Activated naive CD4-positive, alpha-beta T cell treated with anti-CD3 and anti-CD28 coated beads, Interleukin-2, amount 10 ng/mL, durations not matched to agents 7 days and 5 days (primary cell): ENCODE measurements at regions not wholly inside any gene's neighbourhood (a gene's known extent, or its start where the extent isn't known, plus 50 kb on each side); places are given as distances from the start of the nearest gene placed in this dataset.

Source experiments
- CTCF ChIA-PET: fragments of 350-600 bp; sonication (Branson Sonifier 250); formaldehyde crosslinking; loops from one replicate; lab custom pipeline; 2021; ENCODE audit warnings: antibody characterized with exemption; lab: Charles Lee
- DNase-seq: peaks from one replicate; pipeline ENCODE4 v3.0.0-alpha.2; 2020
- H3K27ac Mint-ChIP-seq: one replicate; pipeline ENCODE4 v1.8.0; 2021; ENCODE audit warnings: mild to moderate bottlenecking, moderate library complexity, mixed read lengths
- H3K27me3 Mint-ChIP-seq: one replicate; pipeline ENCODE4 v1.8.0; 2021; ENCODE audit warnings: mild to moderate bottlenecking, mixed read lengths
- H3K36me3 Mint-ChIP-seq: one replicate; pipeline ENCODE4 v1.8.0; 2021; ENCODE audit warnings: mixed read lengths
- H3K4me1 Mint-ChIP-seq: one replicate; pipeline ENCODE4 v1.8.0; 2021; ENCODE audit warnings: mixed read lengths
- H3K4me3 Mint-ChIP-seq: one replicate; pipeline ENCODE4 v1.8.0; 2021; ENCODE audit warnings: mild to moderate bottlenecking, moderate library complexity, mixed read lengths
- H3K9me3 Mint-ChIP-seq: one replicate; pipeline ENCODE4 v1.8.0; 2021; ENCODE audit warnings: mixed read lengths

DNA sequence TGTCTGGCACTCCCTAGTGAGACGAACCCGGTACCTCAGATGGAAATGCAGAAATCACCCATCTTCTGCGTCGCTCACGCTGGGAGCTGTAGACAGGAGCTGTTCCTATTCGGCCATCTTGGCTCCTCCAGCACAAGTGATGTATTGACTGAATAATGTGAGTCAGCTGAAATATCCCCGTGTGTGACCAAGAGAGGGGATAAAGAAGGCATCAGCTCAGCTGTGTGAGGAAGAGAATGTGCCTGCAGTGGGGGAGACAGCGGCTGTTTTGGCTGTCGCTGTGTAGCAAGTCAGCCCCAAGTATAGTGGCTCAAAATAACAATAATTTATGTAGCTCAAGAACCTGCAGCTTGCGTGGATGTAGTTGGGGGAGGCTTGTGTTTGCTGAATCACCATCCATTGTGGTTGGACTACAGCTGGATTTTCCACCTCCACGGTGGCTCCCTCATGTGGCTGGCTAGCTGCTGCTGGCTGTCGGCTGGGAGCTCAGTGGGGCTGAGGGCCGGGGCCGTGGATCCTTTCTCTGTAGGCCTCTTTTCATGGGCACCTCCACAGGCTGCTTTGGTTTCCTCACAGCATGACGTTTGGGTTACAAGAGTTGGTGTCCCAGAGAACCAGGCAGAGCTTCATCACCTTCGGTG lies 434.5 kb downstream of the CCSER2 start:
- no peaks in the 10 kb centered on the region for H3K4me1 Mint-ChIP-seq
- no peaks in the 10 kb centered on the region for H3K27me3 Mint-ChIP-seq
- no peak overlapping the region for H3K27ac Mint-ChIP-seq
- no peaks in the 10 kb centered on the region for H3K36me3 Mint-ChIP-seq
- H3K9me3 Mint-ChIP-seq: no peaks in the 10 kb centered on the region
- CTCF ChIA-PET: no interaction called here
- H3K4me3 Mint-ChIP-seq: no peak overlapping the region
- DNase-seq: no peak

DNA sequence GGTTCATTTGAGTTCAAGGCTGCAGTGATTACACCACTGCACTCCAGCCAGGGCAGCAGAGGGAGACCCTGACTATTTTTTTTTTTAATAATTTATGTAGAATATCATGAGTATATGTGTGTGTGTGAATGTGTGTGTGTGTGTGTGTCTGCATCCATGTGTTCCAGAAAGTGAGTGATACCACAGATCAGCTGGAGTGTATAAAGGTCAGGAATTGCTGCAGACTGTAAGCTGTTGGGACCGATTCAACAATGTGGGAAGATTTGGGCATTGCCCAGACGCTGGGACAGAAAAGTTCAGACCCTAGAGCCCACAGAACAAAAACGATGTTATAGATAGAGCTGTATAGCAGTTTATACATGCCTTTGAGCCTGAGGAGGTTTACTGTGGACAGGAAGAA lies 435.6 kb downstream of the CCSER2 start:
- DNase-seq: no peak
- no peaks in the 10 kb centered on the region for H3K9me3 Mint-ChIP-seq
- H3K4me3 Mint-ChIP-seq: no peak overlapping the region
- H3K27ac Mint-ChIP-seq: no peak overlapping the region
- no peaks in the 10 kb centered on the region for H3K36me3 Mint-ChIP-seq
- CTCF ChIA-PET: no interaction called here
- H3K4me1 Mint-ChIP-seq: no peaks in the 10 kb centered on the region
- H3K27me3 Mint-ChIP-seq: no peaks in the 10 kb centered on the region

DNA sequence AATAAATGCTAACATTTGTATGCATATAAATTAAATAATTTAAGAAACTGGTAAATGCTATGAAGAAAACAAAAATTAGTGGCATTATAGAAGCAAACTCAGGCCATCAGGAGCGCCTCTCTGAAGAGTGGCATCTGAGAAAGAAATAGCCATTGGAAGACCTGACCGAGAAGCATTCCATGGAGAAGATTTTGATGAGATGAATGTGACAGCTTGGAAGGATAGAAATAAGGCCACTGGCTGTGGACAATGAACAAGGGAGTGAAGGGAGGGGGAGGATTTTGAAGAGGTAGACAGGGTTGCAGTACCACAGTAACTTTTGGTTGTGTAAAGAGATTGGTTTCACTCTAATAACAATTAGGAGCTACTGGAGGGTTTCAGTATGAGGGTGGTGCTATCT lies 436.7 kb downstream of the CCSER2 start:
- CTCF ChIA-PET: no interaction called here
- no peaks in the 10 kb centered on the region for H3K27me3 Mint-ChIP-seq
- no peak overlapping the region for H3K27ac Mint-ChIP-seq
- DNase-seq: no peak
- no peaks in the 10 kb centered on the region for H3K9me3 Mint-ChIP-seq
- no peak overlapping the region for H3K4me3 Mint-ChIP-seq
- no peaks in the 10 kb centered on the region for H3K36me3 Mint-ChIP-seq
- no peaks in the 10 kb centered on the region for H3K4me1 Mint-ChIP-seq

DNA sequence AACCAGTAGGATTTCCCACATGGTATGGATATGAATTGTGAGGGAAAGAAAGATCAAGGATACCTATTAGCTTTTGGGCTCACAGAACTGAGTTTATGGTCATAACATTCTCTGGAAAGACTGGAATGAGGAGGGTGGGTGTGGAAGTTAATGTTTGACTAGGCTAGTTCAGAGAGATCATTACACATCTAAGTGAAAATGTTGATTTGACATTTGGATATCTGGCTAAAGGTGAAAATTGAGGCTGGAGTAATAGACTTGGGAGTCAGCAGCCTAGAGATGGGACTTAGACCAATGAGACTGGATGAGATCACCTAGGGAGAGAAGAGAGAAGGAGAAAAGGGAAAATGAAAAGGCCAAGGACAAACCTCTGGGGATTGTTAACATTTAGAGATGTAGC lies 437.3 kb downstream of the CCSER2 start:
- Mint-ChIP-seq H3K36me3 (no peaks in the 10 kb centered on the region), H3K27me3 (no peaks in the 10 kb centered on the region), H3K27ac (no peak overlapping the region), H3K9me3 (no peaks in the 10 kb centered on the region), H3K4me1 (no peaks in the 10 kb centered on the region), H3K4me3 (no peak overlapping the region)
- CTCF ChIA-PET: no interaction called here
- no peak for DNase-seq

DNA sequence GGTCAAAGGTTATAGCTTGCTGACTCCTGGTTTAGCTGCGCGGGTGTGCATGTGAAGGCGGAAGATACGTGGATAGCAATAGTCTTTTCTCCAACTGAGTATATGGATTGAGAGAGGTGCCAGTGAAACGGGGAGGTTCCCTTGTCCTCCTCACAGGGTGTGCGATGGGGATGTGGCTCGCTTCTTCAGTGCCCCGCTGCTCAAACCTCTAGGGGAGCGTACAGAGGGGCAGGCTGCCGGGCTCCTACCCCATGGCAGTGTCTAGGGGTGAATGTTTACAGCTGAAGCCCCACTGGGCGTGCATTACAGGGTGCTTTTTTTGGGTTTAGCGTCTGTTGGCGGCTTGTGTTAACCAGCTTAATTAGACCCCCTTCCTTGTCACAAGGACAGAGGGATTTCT lies 438.5 kb downstream of the CCSER2 start:
- Mint-ChIP-seq H3K4me1 (no peaks in the 10 kb centered on the region), H3K36me3 (no peaks in the 10 kb centered on the region), H3K27ac (no peak overlapping the region), H3K9me3 (no peaks in the 10 kb centered on the region), H3K27me3 (no peaks in the 10 kb centered on the region), H3K4me3 (no peak overlapping the region)
- CTCF ChIA-PET: no interaction called here
- DNase-seq: no peak

DNA sequence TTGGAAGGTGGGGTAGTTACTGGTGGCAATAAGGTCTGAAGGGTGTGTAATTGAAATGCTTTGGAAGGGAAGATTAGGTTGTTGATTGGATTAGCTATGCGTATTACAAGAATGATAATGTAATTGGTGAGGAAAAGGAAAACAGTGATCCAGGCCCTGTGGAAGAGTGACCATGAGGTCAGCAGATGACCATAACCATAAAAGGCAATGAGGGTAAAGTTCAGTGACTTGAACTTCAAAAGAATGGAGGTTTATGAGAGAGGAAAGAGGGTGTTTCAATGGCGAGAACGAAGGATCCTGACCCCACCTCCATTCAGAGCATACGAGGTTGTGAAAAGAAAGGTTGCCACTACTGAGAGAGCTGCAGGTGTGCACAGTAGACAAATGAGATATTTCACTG lies 439.7 kb downstream of the CCSER2 start:
- H3K27me3 Mint-ChIP-seq: no peaks in the 10 kb centered on the region

DNA sequence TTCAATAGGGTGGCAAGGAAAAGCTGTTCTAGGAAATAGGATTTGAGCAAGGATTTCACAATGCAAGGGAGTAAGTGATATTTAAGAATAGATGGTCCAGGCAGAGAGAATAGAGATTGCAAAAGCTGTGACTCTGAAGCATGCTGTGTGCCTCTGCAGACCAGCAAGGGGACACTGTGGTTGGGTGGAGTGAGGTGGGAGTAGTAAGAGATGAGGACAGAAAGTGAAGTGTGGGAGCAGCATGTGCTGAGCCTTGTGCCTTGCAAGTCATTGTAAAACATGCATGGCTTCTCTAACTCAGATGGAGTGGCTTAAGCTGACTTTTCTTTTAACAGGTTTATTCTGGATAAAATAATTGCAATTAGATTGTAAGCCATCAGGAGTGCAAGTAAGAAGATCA lies 442.4 kb downstream of the CCSER2 start:
- Mint-ChIP-seq H3K9me3 (no peaks in the 10 kb centered on the region), H3K4me1 (no peaks in the 10 kb centered on the region), H3K36me3 (no peaks in the 10 kb centered on the region), H3K27me3 (no peaks in the 10 kb centered on the region), H3K4me3 (no peak overlapping the region), H3K27ac (no peak overlapping the region)
- no peak for DNase-seq
- CTCF ChIA-PET: no interaction called here

More for the DNA sequence above, 439.7 kb downstream of the CCSER2 start:
- CTCF ChIA-PET: no interaction called here
- Mint-ChIP-seq H3K27ac (no peak overlapping the region), H3K9me3 (no peaks in the 10 kb centered on the region), H3K4me3 (no peak overlapping the region), H3K36me3 (no peaks in the 10 kb centered on the region), H3K4me1 (no peaks in the 10 kb centered on the region)
- DNase-seq: no peak

DNA sequence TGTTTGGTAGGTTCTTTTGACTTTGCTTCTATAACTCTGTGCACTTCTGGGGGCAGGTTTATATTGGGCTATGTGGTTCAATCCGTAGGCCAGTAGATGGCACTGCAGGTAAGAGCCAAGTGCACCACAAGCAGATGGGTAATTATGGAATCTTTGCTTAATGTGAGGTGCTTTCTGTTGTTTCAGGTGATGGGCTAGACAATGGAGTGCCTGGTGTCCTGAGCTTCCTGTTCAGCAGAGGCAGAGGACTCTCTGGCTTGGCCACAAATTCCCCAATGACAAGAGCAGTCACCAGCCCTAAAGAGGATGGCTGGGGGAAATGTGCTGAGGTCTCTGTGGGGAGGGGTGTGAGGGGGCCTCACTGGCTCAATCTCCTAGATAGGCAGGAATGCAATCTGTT lies 455.0 kb downstream of the CCSER2 start:
- DNase-seq: no peak

DNA sequence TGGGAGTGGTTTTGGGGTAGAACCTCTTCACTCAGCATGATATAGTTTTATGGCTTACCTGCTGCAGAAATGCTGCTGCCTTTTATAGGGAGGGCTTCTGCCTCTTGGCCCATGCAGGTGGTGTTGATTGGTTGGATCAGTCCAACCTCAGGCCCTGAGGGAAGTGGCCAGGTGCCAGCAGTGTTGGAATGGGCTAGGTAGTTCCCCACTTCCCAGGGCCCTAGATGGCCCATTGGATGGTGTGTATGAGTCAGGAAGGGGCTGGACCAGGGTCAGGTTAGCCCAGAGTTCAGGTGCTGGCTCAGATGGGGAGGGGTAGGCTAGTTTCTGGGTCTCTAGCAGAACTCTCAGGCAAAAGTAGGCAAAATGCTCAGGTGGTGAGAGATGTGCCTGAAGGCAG lies 455.5 kb downstream of the CCSER2 start:
- H3K4me1 Mint-ChIP-seq: no peaks in the 10 kb centered on the region
- CTCF ChIA-PET: interaction anchor here (0.6 to 1.5 kb wide), 2 partner anchors 36 to 226 kb away, joined by 3 read pairs; no protein-coding TSS in a partner anchor
- no peak for DNase-seq

More for the DNA sequence above, 455.0 kb downstream of the CCSER2 start:
- Mint-ChIP-seq H3K27me3 (peaks cover 3% of the 10 kb centered on the region), H3K36me3 (no peaks in the 10 kb centered on the region), H3K9me3 (no peaks in the 10 kb centered on the region), H3K27ac (no peak overlapping the region), H3K4me3 (no peak overlapping the region), H3K4me1 (no peaks in the 10 kb centered on the region)
- CTCF ChIA-PET: interaction anchor here (0.6 to 1.5 kb wide), 2 partner anchors 37 to 226 kb away, joined by 3 read pairs; no protein-coding TSS in a partner anchor

DNA sequence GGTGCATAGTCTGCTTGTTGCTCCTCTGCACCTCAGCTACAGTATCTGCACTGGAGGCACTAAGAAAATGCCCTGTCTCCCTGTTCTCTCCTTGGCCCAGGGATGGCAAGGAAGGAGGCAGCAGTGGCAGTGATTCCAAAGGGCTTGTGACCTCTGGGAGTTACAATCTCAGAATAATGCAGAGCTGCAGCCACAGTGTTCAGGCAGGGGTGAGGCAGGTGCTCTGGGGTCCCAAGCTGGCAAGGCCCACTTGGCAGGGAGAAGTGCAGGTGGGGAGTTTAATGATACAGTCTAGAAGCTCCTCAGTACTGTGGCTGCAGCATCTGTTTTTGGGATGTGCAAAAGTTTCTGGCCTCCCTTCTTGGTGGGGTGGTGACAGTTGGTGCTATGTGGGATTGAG lies 456.4 kb downstream of the CCSER2 start:
- Mint-ChIP-seq H3K27ac (no peak overlapping the region), H3K4me1 (no peaks in the 10 kb centered on the region), H3K9me3 (no peaks in the 10 kb centered on the region), H3K36me3 (no peaks in the 10 kb centered on the region), H3K4me3 (no peak overlapping the region), H3K27me3 (peaks cover 3% of the 10 kb centered on the region)
- CTCF ChIA-PET: no interaction called here
- DNase-seq: no peak

More for the DNA sequence above, 455.5 kb downstream of the CCSER2 start:
- Mint-ChIP-seq H3K4me3 (no peak overlapping the region), H3K9me3 (no peaks in the 10 kb centered on the region), H3K27me3 (peaks cover 3% of the 10 kb centered on the region), H3K36me3 (no peaks in the 10 kb centered on the region), H3K27ac (no peak overlapping the region)

DNA sequence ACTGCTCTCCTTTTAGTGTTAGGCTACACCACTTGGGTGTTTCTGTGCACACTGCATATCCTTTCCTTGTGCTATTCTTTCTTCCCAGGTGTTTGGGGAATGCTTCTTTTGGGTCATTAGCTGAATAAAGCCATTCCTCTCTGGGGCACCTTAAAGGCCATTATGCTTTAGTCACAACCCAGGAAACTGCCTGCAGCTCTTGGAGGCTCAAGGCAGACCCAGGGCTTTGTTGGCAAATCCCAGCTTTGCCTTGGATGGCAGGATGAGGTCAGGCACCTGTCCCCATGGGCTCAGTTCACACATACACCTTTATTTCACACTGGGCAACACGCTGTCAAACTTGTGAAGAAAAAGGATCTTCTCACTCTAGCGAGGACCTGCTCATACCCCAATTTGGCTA lies 460.6 kb downstream of the CCSER2 start:
- CTCF ChIA-PET: no interaction called here
- Mint-ChIP-seq H3K4me1 (no peaks in the 10 kb centered on the region), H3K9me3 (no peaks in the 10 kb centered on the region), H3K36me3 (no peaks in the 10 kb centered on the region), H3K4me3 (no peak overlapping the region), H3K27ac (no peak overlapping the region), H3K27me3 (no peaks in the 10 kb centered on the region)
- DNase-seq: no peak

DNA sequence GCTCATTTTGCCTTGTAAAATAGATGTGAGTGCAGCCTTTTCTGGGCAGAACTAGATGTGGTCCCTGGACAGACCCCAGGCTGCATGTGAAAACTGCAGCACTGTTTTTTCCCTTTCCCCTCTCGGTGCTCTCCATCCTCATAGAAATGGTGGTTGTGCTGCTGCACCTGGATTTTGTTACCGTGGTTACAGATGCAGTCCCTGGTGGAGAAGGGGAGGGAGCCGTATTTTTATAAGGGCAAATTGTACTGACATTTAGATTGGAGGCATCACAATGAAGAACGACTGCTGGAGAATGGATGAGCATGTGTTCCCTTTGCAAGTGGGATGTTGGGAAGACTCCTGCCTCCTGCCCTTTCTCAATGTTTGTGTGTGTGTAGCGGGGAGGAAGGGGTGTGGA lies 469.9 kb downstream of the CCSER2 start:
- H3K27me3 Mint-ChIP-seq: no peaks in the 10 kb centered on the region
- CTCF ChIA-PET: no interaction called here
- no peaks in the 10 kb centered on the region for H3K36me3 Mint-ChIP-seq
- H3K27ac Mint-ChIP-seq: no peak overlapping the region
- H3K9me3 Mint-ChIP-seq: no peaks in the 10 kb centered on the region
- H3K4me1 Mint-ChIP-seq: no peaks in the 10 kb centered on the region
- no peak for DNase-seq
- H3K4me3 Mint-ChIP-seq: no peak overlapping the region

DNA sequence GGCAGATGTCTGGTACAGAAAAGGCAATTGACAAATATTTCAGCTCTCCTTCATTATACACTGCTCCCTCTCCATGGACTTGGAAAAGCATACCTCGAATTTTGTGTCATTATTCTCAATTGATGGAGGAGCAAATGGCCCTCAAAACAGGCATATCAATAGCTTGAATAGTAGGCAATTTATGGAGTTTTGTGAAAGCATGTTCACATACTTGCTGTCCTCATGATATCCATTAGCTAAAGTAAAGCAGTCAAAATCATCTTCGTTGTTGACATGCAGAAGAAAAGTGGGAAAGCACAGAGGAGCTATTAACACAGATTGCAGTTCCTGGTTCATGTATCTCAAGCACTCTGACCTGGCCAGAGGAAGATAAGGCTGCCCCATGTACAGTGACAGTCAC lies 472.8 kb downstream of the CCSER2 start:
- Mint-ChIP-seq H3K4me1 (no peaks in the 10 kb centered on the region), H3K9me3 (no peaks in the 10 kb centered on the region), H3K36me3 (no peaks in the 10 kb centered on the region), H3K4me3 (no peak overlapping the region), H3K27ac (no peak overlapping the region), H3K27me3 (no peaks in the 10 kb centered on the region)
- CTCF ChIA-PET: no interaction called here
- DNase-seq: no peak

DNA sequence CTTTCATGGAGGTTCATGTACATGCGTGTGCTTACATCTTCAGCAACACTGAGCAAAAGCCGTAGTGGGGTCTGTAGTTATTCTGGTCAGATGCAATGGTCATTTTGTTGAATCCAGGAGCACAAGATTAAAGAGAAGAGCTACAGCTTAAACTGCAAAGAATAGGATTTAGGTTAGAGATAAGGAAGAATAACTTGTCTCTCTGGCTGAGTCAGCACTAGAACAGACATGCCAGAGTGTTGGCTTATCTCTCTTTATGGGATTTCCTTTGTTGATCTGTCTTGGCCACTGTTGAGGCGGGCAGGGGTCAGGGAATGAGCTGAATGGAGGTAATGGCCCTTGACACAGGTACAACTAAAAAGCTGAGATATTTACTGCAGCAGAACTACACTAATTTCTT lies 473.5 kb downstream of the CCSER2 start:
- H3K27me3 Mint-ChIP-seq: no peaks in the 10 kb centered on the region
- no peaks in the 10 kb centered on the region for H3K36me3 Mint-ChIP-seq
- H3K27ac Mint-ChIP-seq: no peak overlapping the region
- CTCF ChIA-PET: no interaction called here
- no peak for DNase-seq
- no peaks in the 10 kb centered on the region for H3K9me3 Mint-ChIP-seq
- no peaks in the 10 kb centered on the region for H3K4me1 Mint-ChIP-seq
- H3K4me3 Mint-ChIP-seq: no peak overlapping the region

DNA sequence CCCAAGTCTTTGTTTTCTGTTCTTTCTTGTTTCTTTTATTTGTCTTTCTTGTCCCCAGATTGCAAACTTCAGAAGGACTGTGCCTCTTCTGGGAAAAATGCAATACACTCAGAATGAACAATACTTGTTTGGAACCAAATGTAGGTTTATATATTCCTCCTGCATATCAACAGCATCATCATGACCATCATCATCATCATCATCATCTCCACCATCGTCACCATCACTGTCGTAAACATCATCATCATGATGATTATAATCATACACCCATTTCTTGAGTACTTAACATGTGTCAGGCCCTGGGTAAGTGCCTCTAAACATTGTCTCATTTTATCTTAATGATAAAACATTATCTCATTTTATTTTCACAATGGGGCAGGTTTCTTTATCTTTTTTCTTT lies 476.8 kb downstream of the CCSER2 start:
- no peak overlapping the region for H3K4me3 Mint-ChIP-seq
- CTCF ChIA-PET: no interaction called here
- no peak overlapping the region for H3K27ac Mint-ChIP-seq
- H3K27me3 Mint-ChIP-seq: no peaks in the 10 kb centered on the region
- H3K4me1 Mint-ChIP-seq: no peaks in the 10 kb centered on the region
- DNase-seq: no peak
- H3K9me3 Mint-ChIP-seq: no peaks in the 10 kb centered on the region
- H3K36me3 Mint-ChIP-seq: no peaks in the 10 kb centered on the region

DNA sequence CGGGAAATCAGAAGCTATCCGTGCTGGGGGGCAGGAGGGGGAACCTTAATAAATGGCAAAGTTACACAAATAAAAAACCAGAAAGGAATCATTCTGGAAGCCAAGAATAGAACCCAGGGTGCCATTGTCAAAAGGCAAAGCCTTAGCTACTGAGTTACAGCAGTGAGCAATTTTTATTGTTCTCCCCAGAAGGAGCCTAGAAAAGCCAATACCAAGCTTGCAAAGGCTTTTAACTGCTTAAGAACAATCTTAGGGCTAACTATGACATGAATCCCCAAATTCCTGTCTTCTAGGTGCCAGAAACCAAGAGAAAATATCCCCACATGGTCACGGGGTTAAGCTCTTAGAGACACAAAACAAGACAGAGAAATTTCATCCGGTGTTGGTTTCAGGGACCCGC lies 482.7 kb downstream of the CCSER2 start:
- H3K4me1 Mint-ChIP-seq: no peaks in the 10 kb centered on the region
- CTCF ChIA-PET: no interaction called here
- H3K36me3 Mint-ChIP-seq: no peaks in the 10 kb centered on the region
- no peak overlapping the region for H3K27ac Mint-ChIP-seq
- H3K4me3 Mint-ChIP-seq: no peak overlapping the region
- DNase-seq: no peak
- no peaks in the 10 kb centered on the region for H3K27me3 Mint-ChIP-seq
- H3K9me3 Mint-ChIP-seq: no peaks in the 10 kb centered on the region
